Suprapubic skin (tissue), 4 donors: ENCODE measurements at regions not wholly inside any gene's neighbourhood (a gene's known extent, or its start where the extent isn't known, plus 50 kb on each side); places are given as distances from the start of the nearest gene placed in this dataset.

Experiments
- DNase-seq, 2 donors: peaks; one replicate each; pipeline ENCODE4 v3.0.0-alpha.2; 2019; ENCODE audit warnings: low spot score in 2 of 2
- H3K27ac ChIP-seq: fragments of 200-600 bp; sonication (generic); one replicate; pipeline ENCODE4 v1.5.1; 2019
- H3K27me3 ChIP-seq: fragments of 200-600 bp; sonication (generic); one replicate; pipeline ENCODE4 v1.5.1; 2019
- H3K36me3 ChIP-seq: fragments of 200-600 bp; sonication (generic); one replicate; pipeline ENCODE4 v1.5.1; 2019
- H3K4me1 ChIP-seq: fragments of 200-600 bp; sonication (generic); one replicate; pipeline ENCODE4 v1.5.1; 2019
- H3K4me3 ChIP-seq: fragments of 200-600 bp; sonication (generic); one replicate; pipeline ENCODE4 v1.5.1; 2019; ENCODE audit warnings: mild to moderate bottlenecking
- H3K9me3 ChIP-seq: fragments of 200-600 bp; sonication (generic); one replicate; pipeline ENCODE4 v1.5.1; 2019
- CTCF ChIP-seq, 2 donors: fragments of 200-600 bp in 1 of 2; fragments of 450-650 bp in 1 of 2; sonication (generic) in 1 of 2; IDR thresholded peaks; one replicate each; pipeline ENCODE4 v1.5.1; 2016 to 2019; ENCODE audit warnings: antibody characterized with exemption in 2 of 2, mild to moderate bottlenecking in 1 of 2, moderate library complexity in 1 of 2
- EP300 ChIP-seq: sonication (generic); formaldehyde crosslinking; IDR thresholded peaks from one replicate; pipeline ENCODE4 v1.6.1; 2017; ENCODE audit warnings: antibody characterized with exemption
- POLR2A ChIP-seq, 2 donors: fragments of 450-650 bp; IDR thresholded peaks; one replicate each; pipeline ENCODE4 v1.6.1; 2017; ENCODE audit warnings: antibody characterized with exemption in 2 of 2, mild to moderate bottlenecking in 2 of 2, moderate library complexity in 2 of 2
- POLR2AphosphoS5 ChIP-seq, 3 donors: sonication (generic); formaldehyde crosslinking; IDR thresholded peaks; one replicate each; pipeline ENCODE4 v1.6.1; 2017; ENCODE audit warnings: antibody characterized with exemption in 3 of 3
- WGBS: methylation state at CpG from one replicate; pipeline ENCODE4 v1.1.5; 2018; 5-methylcytosine and 5-hydroxymethylcytosine counted together

- H3K4me3 ChIP-seq, result no peak overlapping the region
- no peaks in the 10 kb centered on the region for H3K4me1 ChIP-seq
- no peak overlapping the region for H3K27ac ChIP-seq
- DNase-seq, result no peak
- no peaks in the 10 kb centered on the region for H3K9me3 ChIP-seq
- TF ChIP-seq CTCF (IDR thresholded peaks at IDR 0.05), result no peak
- TF ChIP-seq POLR2AphosphoS5 (IDR thresholded peaks at IDR 0.05), result no peak
- TF ChIP-seq POLR2A (IDR thresholded peaks at IDR 0.05), result no peak
- no peak for TF ChIP-seq EP300
- no peaks in the 10 kb centered on the region for H3K27me3 ChIP-seq
- WGBS, result 78% methylated on average over 7 of the region's 7 CpGs
- no peaks in the 10 kb centered on the region for H3K36me3 ChIP-seq
These were observed 51.6 kb upstream of the CNTLN start for GRCh38 chr9:17083258-17083657.

DNA sequence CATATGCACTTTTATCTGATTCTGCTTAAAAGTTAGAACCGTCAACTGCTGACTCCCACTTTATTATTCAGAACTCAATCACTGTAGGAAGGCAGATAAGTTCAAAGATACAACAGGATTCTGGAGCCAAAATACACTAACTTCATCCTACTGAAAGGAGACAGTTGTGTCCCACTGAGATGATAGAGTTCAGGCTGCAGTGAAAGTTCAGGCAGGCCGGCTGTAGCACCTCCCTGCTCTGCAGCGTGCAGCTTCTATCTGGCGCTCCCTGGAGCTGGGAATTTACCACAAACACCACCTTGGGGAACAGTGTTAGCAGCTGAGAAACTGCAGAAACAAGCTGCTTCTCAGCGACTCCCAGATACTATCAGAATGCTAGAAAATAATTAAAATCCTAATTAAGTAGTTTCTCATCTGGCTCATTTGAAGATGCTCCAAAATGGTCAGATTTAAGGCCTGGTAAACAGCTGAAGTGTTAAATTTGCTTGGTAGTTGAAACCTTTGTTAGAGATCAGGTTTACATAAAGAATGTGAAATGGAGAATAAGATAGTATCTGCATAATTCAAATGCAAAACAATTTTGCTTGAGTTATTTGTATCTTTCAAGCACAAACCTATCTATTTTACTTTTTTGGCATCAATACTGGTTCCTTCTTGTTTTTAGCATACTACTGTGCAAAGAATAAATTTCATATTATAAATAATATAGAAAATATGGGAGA is 52.3 kb upstream of the CNTLN start:
- no peaks in the 10 kb centered on the region for H3K27me3 ChIP-seq
- H3K27ac ChIP-seq, result no peak overlapping the region
- 46% methylated on average over 5 of the region's 5 CpGs for WGBS
- H3K4me1 ChIP-seq, result no peaks in the 10 kb centered on the region
- H3K36me3 ChIP-seq, result no peaks in the 10 kb centered on the region
- H3K4me3 ChIP-seq, result no peak overlapping the region
- TF ChIP-seq POLR2AphosphoS5 (IDR thresholded peaks at IDR 0.05) (no peak), CTCF (IDR thresholded peaks at IDR 0.05) (no peak), POLR2A (IDR thresholded peaks at IDR 0.05) (no peak), EP300 (no peak)
- H3K9me3 ChIP-seq, result no peaks in the 10 kb centered on the region
- DNase-seq, result no peak

- no peak for TF ChIP-seq EP300
- TF ChIP-seq CTCF (IDR thresholded peaks at IDR 0.05), result no peak
- no peak for TF ChIP-seq POLR2A (IDR thresholded peaks at IDR 0.05)
- TF ChIP-seq POLR2AphosphoS5 (IDR thresholded peaks at IDR 0.05), result no peak
These were observed 53.0 kb upstream of the CNTLN start for GRCh38 chr9:17081814-17082213.

GRCh38 chr9:17081351-17081750 is 53.5 kb upstream of the CNTLN start:
- Histone ChIP-seq H3K4me3 (no peak overlapping the region), H3K36me3 (no peaks in the 10 kb centered on the region), H3K4me1 (no peaks in the 10 kb centered on the region), H3K27ac (no peak overlapping the region), H3K27me3 (no peaks in the 10 kb centered on the region), H3K9me3 (no peaks in the 10 kb centered on the region)
- no peak for DNase-seq
- 89% methylated on average over 8 of the region's 8 CpGs for WGBS
- no peak for TF ChIP-seq CTCF (IDR thresholded peaks at IDR 0.05)
- TF ChIP-seq EP300, result no peak
- no peak for TF ChIP-seq POLR2A (IDR thresholded peaks at IDR 0.05)
- no peak for TF ChIP-seq POLR2AphosphoS5 (IDR thresholded peaks at IDR 0.05)

More at GRCh38 chr9:17081814-17082213, 53.0 kb upstream of the CNTLN start:
- no peak overlapping the region for H3K4me3 ChIP-seq
- H3K4me1 ChIP-seq, result no peaks in the 10 kb centered on the region
- 95% methylated on average over 2 of the region's 2 CpGs for WGBS
- H3K36me3 ChIP-seq, result no peaks in the 10 kb centered on the region
- DNase-seq, result no peak
- no peaks in the 10 kb centered on the region for H3K9me3 ChIP-seq
- H3K27me3 ChIP-seq, result no peaks in the 10 kb centered on the region
- H3K27ac ChIP-seq, result no peak overlapping the region

GRCh38 chr9:17075758-17076485 is 58.9 kb upstream of the CNTLN start:
- TF ChIP-seq EP300 (no peak), POLR2AphosphoS5 (IDR thresholded peaks at IDR 0.05) (no peak), POLR2A (IDR thresholded peaks at IDR 0.05) (no peak), CTCF (IDR thresholded peaks at IDR 0.05) (no peak)
- 81% methylated on average over 3 of the region's 3 CpGs for WGBS
- Histone ChIP-seq H3K27ac (no peak overlapping the region), H3K9me3 (no peaks in the 10 kb centered on the region), H3K36me3 (no peaks in the 10 kb centered on the region), H3K4me3 (no peak overlapping the region), H3K27me3 (no peaks in the 10 kb centered on the region), H3K4me1 (no peaks in the 10 kb centered on the region)
- DNase-seq, result no peak
